Natural killer cell treated with Interleukin-12 subunit alpha and Interleukin-12 subunit beta and Interleukin-15 and Interleukin-18, amount 100 ng/mL, for 72 hours (primary cell): ENCODE measurements at regions not wholly inside any gene's neighbourhood (a gene's known extent, or its start where the extent isn't known, plus 50 kb on each side); places are given as distances from the start of the nearest gene placed in this dataset.
A peak's percentile ranks its signal among the peaks of the same experiment; 100 is the strongest.

Source experiments
- ATAC-seq, 2 donors: fragments of 150-1000 bp; cut with Tn5 transposase in 1 of 2; sonication (Bioruptor Pico), chemical (Tn5 transposase) in 1 of 2; 2 replicates each; pipeline ENCODE4 v1.10.0; 2021
- DNase-seq: peaks from one replicate; pipeline ENCODE4 v3.0.0; 2022; ENCODE audit warnings: low spot score
- H3K27ac Mint-ChIP-seq, 2 donors: 1 replicate in 1 of 2; 2 replicates in 1 of 2; pipeline ENCODE4 v1.8.0; 2022; ENCODE audit warnings: mixed read lengths in 2 of 2, mild to moderate bottlenecking in 1 of 2, moderate library complexity in 1 of 2
- H3K27me3 Mint-ChIP-seq, 2 donors: 1 replicate in 1 of 2; 2 replicates in 1 of 2; pipeline ENCODE4 v1.8.0; 2022; ENCODE audit warnings: mixed read lengths in 2 of 2
- H3K36me3 Mint-ChIP-seq: one replicate; pipeline ENCODE4 v1.8.0; 2022; ENCODE audit warnings: mixed read lengths
- H3K4me1 Mint-ChIP-seq, 2 donors: 1 replicate in 1 of 2; 2 replicates in 1 of 2; pipeline ENCODE4 v1.8.0; 2022; ENCODE audit warnings: low read depth in 2 of 2, mixed read lengths in 2 of 2, mild to moderate bottlenecking in 1 of 2
- H3K4me3 Mint-ChIP-seq: one replicate; pipeline ENCODE4 v1.8.0; 2022; ENCODE audit warnings: mixed read lengths
- H3K9me3 Mint-ChIP-seq: 2 replicates; pipeline ENCODE4 v1.8.0; 2022; ENCODE audit warnings: mixed read lengths

DNA sequence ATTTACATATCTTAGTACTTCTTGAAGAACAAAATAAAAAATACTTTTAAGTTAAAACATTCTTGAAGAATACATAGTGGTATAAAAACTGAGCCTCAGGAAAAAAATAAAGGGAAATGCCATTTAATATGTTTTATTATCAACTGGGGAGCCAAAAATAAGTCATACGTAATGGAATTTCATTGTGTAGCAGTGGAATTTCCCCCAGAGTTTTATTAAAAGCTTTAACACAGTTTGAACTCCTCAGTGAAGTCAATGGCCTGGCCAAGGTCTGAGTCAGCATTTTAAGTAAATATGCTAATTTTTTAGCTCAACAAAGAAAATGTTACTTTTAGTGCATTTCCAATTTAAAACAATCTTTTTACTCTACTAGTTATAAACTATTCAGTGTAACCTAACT lies 350.1 kb upstream of the ATP2B1 start:
- Mint-ChIP-seq H3K4me3 (no peak overlapping the region), H3K27ac (no peak overlapping the region), H3K36me3 (no peaks in the 10 kb centered on the region), H3K4me1 (no peaks in the 10 kb centered on the region), H3K27me3 (peaks cover 3 to 14% of the 10 kb centered on the region in 2 donors), H3K9me3 (no peaks in the 10 kb centered on the region)
- DNase-seq = no peak
- ATAC-seq = no peak

DNA sequence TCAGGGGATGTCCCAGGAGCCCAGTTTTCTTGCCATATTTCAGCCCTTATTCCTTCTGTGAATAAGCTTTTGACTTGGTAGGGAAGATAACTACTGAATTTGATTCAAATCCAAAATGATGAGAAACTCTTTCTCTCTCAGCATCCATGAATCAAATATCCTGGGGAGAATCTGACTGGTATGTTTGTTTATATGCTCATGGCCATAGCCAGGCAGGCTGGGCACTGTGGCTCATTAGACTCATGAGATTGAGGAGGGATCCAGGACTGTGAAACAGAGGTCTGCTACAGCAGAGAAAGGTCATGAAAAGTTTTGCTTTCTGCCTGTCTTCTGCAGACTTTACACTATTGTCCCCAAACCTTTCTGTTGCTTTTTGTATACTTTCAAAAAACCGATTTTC lies 346.4 kb upstream of the ATP2B1 start:
- Mint-ChIP-seq H3K36me3 (no peaks in the 10 kb centered on the region), H3K27me3 (peaks cover 11 to 14% of the 10 kb centered on the region in 2 donors), H3K9me3 (no peaks in the 10 kb centered on the region), H3K4me3 (no peak overlapping the region), H3K4me1 (no peaks in the 10 kb centered on the region), H3K27ac (no peak overlapping the region)
- no peak for ATAC-seq
- DNase-seq = no peak

GRCh38 chr12:90048918-90049317 lies 340.3 kb upstream of the ATP2B1 start:
- H3K9me3 Mint-ChIP-seq = no peaks in the 10 kb centered on the region
- H3K36me3 Mint-ChIP-seq = no peaks in the 10 kb centered on the region
- H3K4me3 Mint-ChIP-seq = no peak overlapping the region
- ATAC-seq = no peak
- H3K27ac Mint-ChIP-seq = no peak overlapping the region
- DNase-seq = no peak
- H3K27me3 Mint-ChIP-seq = peaks cover 0 to 7% of the 10 kb centered on the region in 2 donors
- peaks cover 5 to 8% of the 10 kb centered on the region in 2 donors for H3K4me1 Mint-ChIP-seq

DNA sequence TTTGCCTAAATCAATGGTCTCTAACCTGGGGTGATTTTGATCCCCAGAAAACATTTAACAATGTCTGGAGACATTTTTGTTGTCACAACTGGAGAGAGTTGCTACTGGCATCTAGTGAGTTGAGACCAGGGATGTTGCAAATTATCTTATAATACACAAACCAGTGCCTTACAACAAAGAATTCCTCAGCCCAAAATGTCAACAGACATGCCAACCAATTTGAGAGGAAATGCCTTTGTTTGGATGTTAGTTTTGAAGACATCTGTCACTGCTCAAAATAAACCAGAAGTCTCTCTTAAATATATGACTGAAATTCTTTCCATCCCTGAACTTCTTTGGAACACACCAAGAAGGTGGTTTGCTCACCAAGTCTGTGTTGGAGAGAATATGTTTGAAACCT lies 336.9 kb upstream of the ATP2B1 start:
- no peak for ATAC-seq
- H3K4me1 Mint-ChIP-seq = peaks cover 16 to 26% of the 10 kb centered on the region in 2 donors

DNA sequence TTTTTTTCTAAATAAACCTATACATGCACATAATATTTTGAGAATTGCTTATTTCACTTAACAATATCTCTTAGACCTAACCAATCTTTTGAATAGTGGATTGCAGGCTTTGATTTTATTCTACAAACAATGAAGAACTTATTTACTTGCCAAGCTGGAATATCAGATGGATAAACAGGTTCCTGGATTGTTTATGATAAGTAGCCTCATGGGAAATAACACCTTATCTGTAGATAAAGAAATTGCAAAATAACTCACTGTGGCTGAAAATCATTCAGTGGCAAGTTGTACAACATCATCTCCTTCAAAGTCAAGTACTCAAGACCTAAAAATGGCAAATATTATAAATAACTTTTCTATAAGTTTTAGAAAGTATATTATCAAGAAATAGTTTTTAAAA lies 335.4 kb upstream of the ATP2B1 start:
- DNase-seq (no peak), ATAC-seq (no peak)
- Mint-ChIP-seq H3K9me3 (no peaks in the 10 kb centered on the region), H3K4me3 (peak overlapping the region; percentile 58), H3K27ac (peak overlapping the region; percentile 44 to 71), H3K36me3 (peaks cover 12% of the 10 kb centered on the region), H3K4me1 (peaks cover 24 to 26% of the 10 kb centered on the region in 2 donors), H3K27me3 (peaks cover 0 to 8% of the 10 kb centered on the region in 2 donors)

More for the DNA sequence above, 336.9 kb upstream of the ATP2B1 start:
- Mint-ChIP-seq H3K27ac (peak overlapping the region in 1 of 2 donors; percentile 45), H3K9me3 (no peaks in the 10 kb centered on the region), H3K4me3 (no peak overlapping the region), H3K27me3 (peaks cover 0 to 8% of the 10 kb centered on the region in 2 donors), H3K36me3 (peaks cover 12% of the 10 kb centered on the region)
- no peak for DNase-seq

DNA sequence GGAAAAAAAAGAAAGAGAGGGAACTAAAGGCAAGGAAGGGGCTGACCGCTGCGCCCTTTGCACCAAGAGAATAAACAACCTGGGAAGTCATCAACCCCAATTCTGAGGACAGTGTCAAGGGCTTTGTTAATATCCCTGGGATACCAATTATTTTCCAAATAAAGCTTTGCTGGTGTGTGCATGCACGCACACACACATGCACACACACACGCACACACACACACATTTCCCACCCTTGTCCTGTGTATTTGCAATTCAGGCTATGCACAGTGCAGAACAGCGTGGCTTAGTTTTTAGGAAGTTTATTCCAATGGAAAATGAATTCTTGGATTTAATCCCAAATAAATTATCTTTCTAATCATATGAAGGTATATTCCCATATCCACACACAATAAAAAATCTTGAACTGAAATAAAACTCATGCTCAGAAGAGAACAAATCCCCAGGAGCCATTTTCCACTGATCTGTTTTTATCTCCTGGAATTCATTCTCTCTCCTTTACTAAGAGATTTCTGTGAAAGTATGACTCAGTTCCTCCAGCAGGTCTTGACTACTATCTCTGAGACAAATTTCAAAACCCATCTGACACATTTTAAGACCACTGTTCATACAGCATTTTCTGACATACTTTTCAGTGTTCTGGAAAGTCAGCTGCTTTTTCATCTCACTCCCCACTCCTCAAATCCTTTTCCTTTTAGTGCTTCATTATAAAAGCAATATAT lies 334.4 kb upstream of the ATP2B1 start:
- Mint-ChIP-seq H3K4me3 (peak overlapping the region; percentile 68), H3K27ac (peak overlapping the region; percentile 44 to 71), H3K9me3 (no peaks in the 10 kb centered on the region), H3K36me3 (peaks cover 12% of the 10 kb centered on the region), H3K27me3 (peaks cover 0 to 8% of the 10 kb centered on the region in 2 donors), H3K4me1 (peaks cover 24 to 26% of the 10 kb centered on the region in 2 donors)
- ATAC-seq (peak; percentile 68 to 77), DNase-seq (no peak)

DNA sequence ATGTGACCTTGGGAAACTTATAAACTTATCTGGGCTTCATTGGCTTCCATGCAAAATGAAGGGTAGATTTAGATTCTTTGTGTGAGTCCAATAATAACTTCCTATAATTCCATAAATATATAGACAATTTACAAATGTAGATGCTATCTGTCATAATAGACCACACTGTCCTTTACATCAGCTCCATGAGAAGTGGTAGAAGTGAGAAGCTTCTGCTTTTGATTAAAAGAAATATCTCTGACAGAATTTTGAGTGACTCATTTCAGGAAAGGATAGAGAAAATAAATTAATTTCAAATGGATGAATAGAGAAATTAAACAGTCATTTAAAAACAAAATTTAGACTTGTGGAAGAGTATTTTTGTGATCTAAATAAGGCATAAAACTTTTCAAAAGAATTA lies 329.7 kb upstream of the ATP2B1 start:
- Mint-ChIP-seq H3K9me3 (peaks cover 5% of the 10 kb centered on the region), H3K4me3 (no peak overlapping the region), H3K36me3 (peaks cover 41% of the 10 kb centered on the region), H3K27ac (no peak overlapping the region), H3K27me3 (peaks cover 0 to 8% of the 10 kb centered on the region in 2 donors), H3K4me1 (peaks cover 29 to 34% of the 10 kb centered on the region in 2 donors)
- ATAC-seq (no peak), DNase-seq (no peak)

DNA sequence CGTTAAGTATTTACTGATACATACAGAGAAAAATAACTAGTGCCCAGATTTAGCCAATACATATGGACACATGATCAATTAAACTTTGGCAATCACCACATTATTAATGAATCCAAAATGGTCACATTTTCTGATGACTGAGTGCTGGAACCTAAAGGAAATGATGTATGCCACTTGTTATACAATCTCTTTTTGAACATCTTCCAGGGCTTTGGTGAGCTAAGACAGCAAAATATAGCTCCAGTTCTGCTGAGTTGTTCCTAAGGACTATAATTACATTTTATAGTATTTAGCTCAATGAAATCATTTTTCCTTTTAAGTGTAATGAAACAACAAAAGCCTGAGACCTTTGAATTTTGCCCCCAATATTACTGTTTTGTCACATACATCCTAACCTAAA lies 329.1 kb upstream of the ATP2B1 start:
- DNase-seq = no peak
- Mint-ChIP-seq H3K36me3 (peaks cover 45% of the 10 kb centered on the region), H3K27me3 (peaks cover 0 to 8% of the 10 kb centered on the region in 2 donors), H3K27ac (peak overlapping the region; percentile 2 to 25), H3K9me3 (peaks cover 5% of the 10 kb centered on the region), H3K4me1 (peaks cover 27 to 28% of the 10 kb centered on the region in 2 donors), H3K4me3 (no peak overlapping the region)
- no peak for ATAC-seq

DNA sequence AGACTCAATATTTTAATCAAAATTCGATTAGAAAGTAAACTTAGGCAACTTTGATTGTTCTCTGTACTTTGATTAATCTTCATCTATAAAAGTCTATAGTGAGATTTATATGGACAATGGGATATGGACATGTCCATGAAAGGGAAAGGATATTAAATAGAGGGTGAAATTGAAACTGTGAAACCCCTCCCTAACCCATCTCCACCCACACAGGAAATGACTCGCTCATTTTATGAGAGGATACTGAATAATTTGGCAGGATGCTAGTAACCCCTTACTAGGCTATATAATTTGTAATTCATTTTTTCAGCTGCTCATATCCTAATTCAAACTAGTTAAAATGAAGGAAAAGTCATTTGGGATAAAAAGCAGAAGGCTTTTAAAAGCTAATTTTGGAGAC lies 328.0 kb upstream of the ATP2B1 start:
- peaks cover 37% of the 10 kb centered on the region for H3K36me3 Mint-ChIP-seq
- DNase-seq = no peak
- no peaks in the 10 kb centered on the region for H3K27me3 Mint-ChIP-seq
- peak overlapping the region; percentile 2 to 25 for H3K27ac Mint-ChIP-seq
- peaks cover 19 to 20% of the 10 kb centered on the region in 2 donors for H3K4me1 Mint-ChIP-seq
- H3K9me3 Mint-ChIP-seq = peaks cover 5% of the 10 kb centered on the region
- H3K4me3 Mint-ChIP-seq = peak overlapping the region; percentile 40
- ATAC-seq = peak in 1 of 2 donors; percentile 57

- DNase-seq (no peak), ATAC-seq (no peak)
- peaks cover 0 to 7% of the 10 kb centered on the region in 2 donors for H3K4me1 Mint-ChIP-seq
- no peak overlapping the region for H3K27ac Mint-ChIP-seq
- peaks cover 22% of the 10 kb centered on the region for H3K36me3 Mint-ChIP-seq
- H3K4me3 Mint-ChIP-seq = no peak overlapping the region
- peaks cover 0 to 2% of the 10 kb centered on the region in 2 donors for H3K27me3 Mint-ChIP-seq
- no peaks in the 10 kb centered on the region for H3K9me3 Mint-ChIP-seq
Measured at GRCh38 chr12:90030726-90031125, 322.1 kb upstream of the ATP2B1 start.

DNA sequence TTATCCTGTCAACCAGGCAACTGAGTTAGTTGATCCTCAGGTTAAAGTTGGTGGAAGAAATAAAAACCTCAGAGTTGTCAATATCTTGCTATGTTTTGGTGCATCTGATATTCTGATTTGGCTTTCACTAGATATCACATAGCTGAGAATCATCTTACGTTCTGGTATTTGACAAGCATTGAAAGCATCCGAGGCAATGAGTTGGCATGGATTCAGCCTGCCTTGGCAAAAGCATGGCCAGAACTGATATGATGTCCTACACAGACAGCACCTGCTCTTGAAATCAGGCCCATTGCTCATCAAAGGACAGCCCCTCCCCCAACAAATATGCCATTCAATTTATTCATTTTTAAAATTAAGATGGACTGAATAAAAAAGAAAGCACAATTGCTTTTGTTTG lies 320.7 kb upstream of the ATP2B1 start:
- H3K4me3 Mint-ChIP-seq = no peak overlapping the region
- H3K27ac Mint-ChIP-seq = no peak overlapping the region
- peaks cover 0 to 2% of the 10 kb centered on the region in 2 donors for H3K27me3 Mint-ChIP-seq
- ATAC-seq = no peak
- H3K9me3 Mint-ChIP-seq = no peaks in the 10 kb centered on the region
- no peak for DNase-seq
- H3K4me1 Mint-ChIP-seq = peaks cover 0 to 7% of the 10 kb centered on the region in 2 donors
- H3K36me3 Mint-ChIP-seq = peaks cover 10% of the 10 kb centered on the region

GRCh38 chr12:90028635-90029051 lies 320.0 kb upstream of the ATP2B1 start:
- Mint-ChIP-seq H3K36me3 (peaks cover 7% of the 10 kb centered on the region), H3K4me3 (no peak overlapping the region), H3K9me3 (no peaks in the 10 kb centered on the region), H3K4me1 (peaks cover 0 to 7% of the 10 kb centered on the region in 2 donors), H3K27ac (no peak overlapping the region), H3K27me3 (peaks cover 0 to 2% of the 10 kb centered on the region in 2 donors)
- no peak for DNase-seq
- peak in 1 of 2 donors; percentile 36 for ATAC-seq

- H3K27me3 Mint-ChIP-seq = peaks cover 0 to 2% of the 10 kb centered on the region in 2 donors
- H3K9me3 Mint-ChIP-seq = no peaks in the 10 kb centered on the region
- H3K4me3 Mint-ChIP-seq = no peak overlapping the region
- ATAC-seq (no peak), DNase-seq (no peak)
- H3K4me1 Mint-ChIP-seq = peaks cover 0 to 7% of the 10 kb centered on the region in 2 donors
- peaks cover 1% of the 10 kb centered on the region for H3K36me3 Mint-ChIP-seq
- H3K27ac Mint-ChIP-seq = no peak overlapping the region
Measured at GRCh38 chr12:90027889-90028634, 319.4 kb upstream of the ATP2B1 start.

GRCh38 chr12:90027041-90027440 lies 318.4 kb upstream of the ATP2B1 start:
- Mint-ChIP-seq H3K27ac (no peak overlapping the region), H3K36me3 (no peaks in the 10 kb centered on the region), H3K27me3 (peaks cover 0 to 2% of the 10 kb centered on the region in 2 donors), H3K4me1 (peaks cover 0 to 7% of the 10 kb centered on the region in 2 donors), H3K4me3 (no peak overlapping the region), H3K9me3 (no peaks in the 10 kb centered on the region)
- ATAC-seq (no peak), DNase-seq (no peak)
